Activated CD8-positive, alpha-beta T cell treated with anti-CD3 and anti-CD28 coated beads for 36 hours (primary cell): ENCODE measurements at regions not wholly inside any gene's neighbourhood (a gene's known extent, or its start where the extent isn't known, plus 50 kb on each side); places are given as distances from the start of the nearest gene placed in this dataset.
"Not testable (repeated sequence)": the region's sequence is repeated elsewhere in the genome, so short reads cannot be mapped to it uniquely, and the experiment has no call there.

Source experiments
- ATAC-seq: fragments of 200-7000 bp; cut with Tn5 transposase; one replicate; pipeline ENCODE4 v1.10.0; 2021; ENCODE audit warnings: mild to moderate bottlenecking, moderate library complexity
- CTCF ChIA-PET: fragments of 350-600 bp; sonication (Branson Sonifier 250); formaldehyde crosslinking; loops from one replicate; lab custom pipeline; 2021; ENCODE audit warnings: antibody characterized with exemption; lab: Charles Lee
- POLR2A ChIA-PET: fragments of 350-600 bp; sonication (Branson Sonifier 250); formaldehyde crosslinking; loops from one replicate; lab custom pipeline; 2021; ENCODE audit warnings: antibody characterized with exemption; lab: Charles Lee
- DNase-seq: peaks from one replicate; pipeline ENCODE4 v3.0.0-alpha.2; 2020
- H3K27ac Mint-ChIP-seq: one replicate; pipeline ENCODE4 v1.8.0; 2021; ENCODE audit warnings: mild to moderate bottlenecking, mixed read lengths
- H3K27me3 Mint-ChIP-seq: one replicate; pipeline ENCODE4 v1.8.0; 2021; ENCODE audit warnings: mixed read lengths
- H3K36me3 Mint-ChIP-seq: one replicate; pipeline ENCODE4 v1.8.0; 2021; ENCODE audit warnings: low read depth, mixed read lengths
- H3K4me1 Mint-ChIP-seq: one replicate; pipeline ENCODE4 v1.8.0; 2021; ENCODE audit warnings: low read depth, mixed read lengths
- H3K4me3 Mint-ChIP-seq: one replicate; pipeline ENCODE4 v1.8.0; 2021; ENCODE audit warnings: mild to moderate bottlenecking, moderate library complexity, mixed read lengths
- H3K9me3 Mint-ChIP-seq: one replicate; pipeline ENCODE4 v1.8.0; 2021; ENCODE audit warnings: mixed read lengths
- intact Hi-C: fragments of 100-400 bp; cut with micrococcal nuclease; formaldehyde crosslinking; loops from one replicate; pipeline ENCODE4 v1.10.0; 2022
- TF ChIP-seq, protein P1 (sequence below): fragments of 200-600 bp; IDR thresholded peaks from one replicate; pipeline ENCODE4 v1.8.0; 2022; ENCODE audit warnings: antibody characterized with exemption, mild to moderate bottlenecking

DNA sequence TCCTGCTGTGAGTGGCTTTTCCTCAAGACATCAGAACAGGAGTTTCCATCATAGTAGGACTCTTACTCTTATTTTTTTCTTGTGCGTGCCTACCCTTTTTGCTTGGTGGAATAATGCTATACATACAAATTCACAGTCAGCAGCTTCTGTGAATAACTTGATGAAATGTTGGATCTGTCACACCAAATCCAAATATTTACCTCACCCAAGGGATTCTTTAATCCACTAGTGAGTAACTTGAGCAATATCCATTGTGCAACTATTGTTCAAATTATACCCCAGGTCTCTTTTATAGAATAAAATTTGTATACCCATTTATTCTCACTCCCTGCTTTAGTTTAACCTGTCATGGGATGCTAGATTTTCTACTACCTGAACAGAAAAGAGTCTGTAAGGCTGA is 1078.3 kb upstream of the EDIL3 start:
- Mint-ChIP-seq H3K27ac (no peak overlapping the region), H3K9me3 (peaks cover 6% of the 10 kb centered on the region), H3K27me3 (no peaks in the 10 kb centered on the region), H3K4me1 (no peaks in the 10 kb centered on the region), H3K4me3 (no peak overlapping the region), H3K36me3 (no peaks in the 10 kb centered on the region)
- intact Hi-C loops, result no loop called here
- TF ChIP-seq, protein P1, sequence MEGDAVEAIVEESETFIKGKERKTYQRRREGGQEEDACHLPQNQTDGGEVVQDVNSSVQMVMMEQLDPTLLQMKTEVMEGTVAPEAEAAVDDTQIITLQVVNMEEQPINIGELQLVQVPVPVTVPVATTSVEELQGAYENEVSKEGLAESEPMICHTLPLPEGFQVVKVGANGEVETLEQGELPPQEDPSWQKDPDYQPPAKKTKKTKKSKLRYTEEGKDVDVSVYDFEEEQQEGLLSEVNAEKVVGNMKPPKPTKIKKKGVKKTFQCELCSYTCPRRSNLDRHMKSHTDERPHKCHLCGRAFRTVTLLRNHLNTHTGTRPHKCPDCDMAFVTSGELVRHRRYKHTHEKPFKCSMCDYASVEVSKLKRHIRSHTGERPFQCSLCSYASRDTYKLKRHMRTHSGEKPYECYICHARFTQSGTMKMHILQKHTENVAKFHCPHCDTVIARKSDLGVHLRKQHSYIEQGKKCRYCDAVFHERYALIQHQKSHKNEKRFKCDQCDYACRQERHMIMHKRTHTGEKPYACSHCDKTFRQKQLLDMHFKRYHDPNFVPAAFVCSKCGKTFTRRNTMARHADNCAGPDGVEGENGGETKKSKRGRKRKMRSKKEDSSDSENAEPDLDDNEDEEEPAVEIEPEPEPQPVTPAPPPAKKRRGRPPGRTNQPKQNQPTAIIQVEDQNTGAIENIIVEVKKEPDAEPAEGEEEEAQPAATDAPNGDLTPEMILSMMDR, result no peak
- POLR2A ChIA-PET, result no interaction called here
- no peak for DNase-seq
- CTCF ChIA-PET, result no interaction called here
- ATAC-seq, result no peak

DNA sequence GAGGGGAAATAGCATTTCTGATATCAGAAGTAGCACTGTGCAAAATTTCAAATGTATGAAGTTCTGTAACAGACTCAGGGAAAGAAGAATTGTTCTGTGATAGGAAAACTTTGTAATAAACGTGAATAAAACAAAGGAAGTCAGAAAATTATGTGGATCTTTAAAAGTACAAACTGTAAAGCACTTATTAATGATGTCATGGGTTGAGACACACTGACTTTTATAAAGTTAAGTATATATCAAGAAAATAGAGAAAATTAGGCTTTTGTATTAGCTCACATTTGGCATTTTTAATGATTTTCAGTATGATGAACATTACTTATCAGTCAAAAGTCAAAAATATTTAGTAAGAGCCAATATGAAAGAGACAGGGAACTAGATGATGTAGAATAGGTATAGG is 1081.7 kb upstream of the EDIL3 start:
- Mint-ChIP-seq H3K9me3 (peaks cover 15% of the 10 kb centered on the region), H3K27ac (no peak overlapping the region), H3K36me3 (no peaks in the 10 kb centered on the region), H3K4me3 (no peak overlapping the region), H3K27me3 (no peaks in the 10 kb centered on the region), H3K4me1 (no peaks in the 10 kb centered on the region)
- ChIA-PET POLR2A (no interaction called here), CTCF (interaction anchor here (1.7 kb wide), 1 partner anchor 14 kb away, joined by 4 read pairs; no protein-coding TSS in a partner anchor)
- TF ChIP-seq, protein P1, result no peak
- no peak for ATAC-seq
- DNase-seq, result no peak
- intact Hi-C loops, result no loop called here

DNA sequence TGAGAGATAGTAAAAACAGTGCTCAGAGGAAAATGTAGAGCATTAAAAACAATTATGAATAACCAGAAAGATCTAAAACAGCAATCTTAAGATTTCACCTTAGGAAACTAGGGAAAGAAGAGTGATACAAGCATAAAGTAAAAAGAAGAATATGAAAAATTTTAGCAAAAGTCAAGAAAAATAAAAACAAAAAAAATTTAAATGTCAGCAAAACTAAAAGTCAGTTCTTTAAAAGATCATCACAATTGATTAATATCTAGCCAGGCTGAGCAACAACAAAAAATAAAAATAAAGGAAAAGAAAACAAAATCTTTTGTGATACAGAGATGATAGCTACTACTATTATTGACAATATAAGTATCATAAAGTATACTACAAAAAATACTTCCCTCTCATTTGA is 1088.1 kb upstream of the EDIL3 start:
- DNase-seq (no peak), ATAC-seq (no peak)
- Mint-ChIP-seq H3K9me3 (peaks cover 20% of the 10 kb centered on the region), H3K4me3 (no peak overlapping the region), H3K4me1 (no peaks in the 10 kb centered on the region), H3K27me3 (no peaks in the 10 kb centered on the region), H3K27ac (no peak overlapping the region), H3K36me3 (no peaks in the 10 kb centered on the region)
- intact Hi-C loops, result no loop called here
- TF ChIP-seq, protein P1, result no peak
- POLR2A ChIA-PET, result no interaction called here
- CTCF ChIA-PET, result no interaction called here

DNA sequence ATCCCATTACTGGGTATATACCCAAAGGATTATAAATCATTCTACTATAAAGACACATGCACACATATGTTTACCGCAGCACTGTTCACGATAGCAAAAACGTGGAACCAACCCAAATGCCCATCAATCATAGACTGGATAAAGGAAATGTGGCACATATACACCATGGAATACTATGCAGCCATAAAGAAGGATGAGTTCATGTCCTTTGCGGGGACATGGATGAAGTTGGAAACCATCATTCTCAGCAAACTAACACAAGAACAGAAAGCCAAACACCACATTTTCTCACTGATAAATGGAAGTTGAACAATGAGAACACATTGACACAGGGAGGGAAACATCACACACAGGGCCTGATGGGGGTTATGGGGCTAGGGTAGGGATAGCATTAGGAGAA is 1090.5 kb upstream of the EDIL3 start:
- H3K4me1 Mint-ChIP-seq, POLR2A ChIA-PET: not testable (repeated sequence)

DNA sequence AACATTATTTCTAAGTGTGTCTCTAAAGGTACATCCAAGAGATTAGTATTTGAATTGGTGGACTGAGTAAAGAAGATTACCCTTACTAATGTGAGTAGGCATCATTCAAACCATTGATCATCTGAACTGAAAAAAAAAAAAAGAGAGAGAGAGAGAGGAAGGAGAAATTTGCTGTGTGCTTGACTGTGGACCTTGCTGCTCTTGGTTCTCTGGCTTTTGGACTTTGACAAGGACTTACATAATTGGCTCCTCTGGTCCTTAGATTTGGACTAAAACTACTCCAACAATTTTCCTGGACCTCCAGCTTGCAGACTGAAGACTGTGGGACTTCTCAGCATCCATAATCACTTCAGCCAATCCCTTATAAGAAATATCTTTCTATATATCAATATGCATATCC is 1091.9 kb upstream of the EDIL3 start:
- Mint-ChIP-seq H3K9me3 (peaks cover 11% of the 10 kb centered on the region), H3K27me3 (no peaks in the 10 kb centered on the region), H3K4me1 (no peaks in the 10 kb centered on the region), H3K27ac (no peak overlapping the region), H3K4me3 (no peak overlapping the region), H3K36me3 (no peaks in the 10 kb centered on the region)
- intact Hi-C loops, result no loop called here
- ChIA-PET POLR2A (no interaction called here), CTCF (no interaction called here)
- TF ChIP-seq, protein P1, result no peak
- ATAC-seq (no peak), DNase-seq (no peak)

More for the DNA sequence above, 1090.5 kb upstream of the EDIL3 start:
- intact Hi-C loops, H3K36me3 Mint-ChIP-seq, H3K27me3 Mint-ChIP-seq, H3K4me3 Mint-ChIP-seq, DNase-seq, ATAC-seq, H3K27ac Mint-ChIP-seq, CTCF ChIA-PET: not testable (repeated sequence)
- H3K9me3 Mint-ChIP-seq, result peaks cover 12% of the 10 kb centered on the region

DNA sequence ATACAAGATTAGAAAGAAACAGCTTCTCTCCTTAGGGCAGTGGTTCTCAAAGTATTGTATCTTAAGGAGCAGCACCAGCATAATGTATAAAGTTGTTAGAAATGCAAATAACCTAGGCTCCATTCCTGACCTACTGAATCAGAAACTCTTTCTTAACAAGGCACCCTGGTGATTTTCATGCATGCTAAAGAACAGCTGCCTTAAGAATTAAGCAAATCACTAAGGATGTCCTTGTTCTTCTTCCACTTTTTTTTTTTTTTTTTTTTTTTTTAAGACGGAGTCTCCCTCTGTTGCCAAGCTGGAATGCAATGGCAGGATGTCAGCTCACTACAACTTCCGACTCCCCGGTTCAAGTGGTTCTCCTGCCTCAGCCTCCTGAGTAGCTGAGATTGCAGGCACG is 1095.2 kb upstream of the EDIL3 start:
- POLR2A ChIA-PET, result no interaction called here
- no peak for ATAC-seq
- no peak for DNase-seq
- Mint-ChIP-seq H3K4me1 (no peaks in the 10 kb centered on the region), H3K27ac (no peak overlapping the region), H3K4me3 (no peak overlapping the region), H3K27me3 (no peaks in the 10 kb centered on the region), H3K36me3 (no peaks in the 10 kb centered on the region), H3K9me3 (peaks cover 6% of the 10 kb centered on the region)
- CTCF ChIA-PET, result no interaction called here
- TF ChIP-seq, protein P1, result no peak
- intact Hi-C loops, result no loop called here
